Islet precursor cell (in vitro differentiated cells): ENCODE measurements at regions not wholly inside any gene's neighbourhood (a gene's known extent, or its start where the extent isn't known, plus 50 kb on each side); places are given as distances from the start of the nearest gene placed in this dataset.
"Not testable (repeated sequence)": the region's sequence is repeated elsewhere in the genome, so short reads cannot be mapped to it uniquely, and the experiment has no call there.

Experiments
- DNase-seq: peaks from one replicate; pipeline ENCODE4 v3.0.0-alpha.2; 2018

DNA sequence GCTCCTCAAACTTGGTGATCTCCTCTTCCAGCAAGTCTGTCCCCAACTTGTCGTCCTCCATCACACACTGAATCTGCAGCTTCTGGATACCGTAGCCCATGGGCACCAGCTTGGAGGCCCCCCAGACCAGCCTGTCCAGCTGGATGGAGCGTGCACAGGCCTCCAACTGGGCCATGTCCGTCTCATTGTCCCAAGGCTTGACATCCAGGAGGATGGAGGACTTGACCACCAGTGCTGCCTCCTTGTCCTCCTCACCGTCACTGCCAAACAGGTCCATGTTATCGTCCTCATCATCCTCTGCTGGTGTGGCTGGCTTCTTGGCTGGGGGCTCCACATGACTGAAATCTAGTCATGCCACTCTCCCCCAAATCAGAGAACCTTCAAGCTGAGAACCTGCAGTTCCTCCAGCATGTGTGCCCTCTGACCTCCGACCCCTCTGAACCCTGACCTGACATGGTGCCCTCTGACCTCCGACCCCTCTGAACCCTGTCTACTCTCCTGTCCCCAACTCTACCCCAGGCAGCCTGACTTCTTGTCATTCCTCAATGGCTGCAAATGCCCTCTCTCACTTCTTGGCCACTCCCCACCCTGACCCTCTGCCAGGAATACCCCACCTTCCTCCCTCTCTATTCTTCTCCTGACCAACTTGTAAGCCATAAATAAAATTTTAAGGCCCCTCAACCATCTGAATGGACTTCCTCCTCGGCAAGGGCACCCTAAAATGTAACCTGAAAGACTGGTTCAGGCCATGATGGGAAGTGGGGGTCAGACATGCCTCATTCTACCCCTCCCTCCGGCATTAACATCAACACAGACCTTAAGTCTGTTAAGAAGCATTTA is 275.7 kb upstream of the C1orf174 start:
- no peak for DNase-seq

DNA sequence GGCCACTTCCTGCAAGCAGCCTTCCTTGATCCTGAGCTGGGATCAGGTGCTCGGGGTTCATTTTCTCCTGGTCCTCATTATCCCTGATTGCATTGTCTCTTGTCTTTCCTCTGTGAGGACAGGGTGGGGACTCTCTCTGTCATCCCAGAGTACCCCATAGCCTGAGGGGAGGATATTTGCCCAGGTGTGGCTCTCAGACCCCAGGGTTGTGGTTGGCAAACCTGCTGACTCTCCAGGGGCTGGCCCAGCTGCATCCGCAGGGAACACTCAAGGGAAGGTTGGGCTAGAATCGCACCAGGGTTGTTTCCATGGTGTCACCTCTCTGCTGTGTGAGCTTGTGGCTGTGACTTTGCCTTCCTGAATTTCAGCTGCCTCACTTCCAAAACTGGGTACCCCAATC is 276.8 kb upstream of the C1orf174 start:
- peak; percentile 22 for DNase-seq

DNA sequence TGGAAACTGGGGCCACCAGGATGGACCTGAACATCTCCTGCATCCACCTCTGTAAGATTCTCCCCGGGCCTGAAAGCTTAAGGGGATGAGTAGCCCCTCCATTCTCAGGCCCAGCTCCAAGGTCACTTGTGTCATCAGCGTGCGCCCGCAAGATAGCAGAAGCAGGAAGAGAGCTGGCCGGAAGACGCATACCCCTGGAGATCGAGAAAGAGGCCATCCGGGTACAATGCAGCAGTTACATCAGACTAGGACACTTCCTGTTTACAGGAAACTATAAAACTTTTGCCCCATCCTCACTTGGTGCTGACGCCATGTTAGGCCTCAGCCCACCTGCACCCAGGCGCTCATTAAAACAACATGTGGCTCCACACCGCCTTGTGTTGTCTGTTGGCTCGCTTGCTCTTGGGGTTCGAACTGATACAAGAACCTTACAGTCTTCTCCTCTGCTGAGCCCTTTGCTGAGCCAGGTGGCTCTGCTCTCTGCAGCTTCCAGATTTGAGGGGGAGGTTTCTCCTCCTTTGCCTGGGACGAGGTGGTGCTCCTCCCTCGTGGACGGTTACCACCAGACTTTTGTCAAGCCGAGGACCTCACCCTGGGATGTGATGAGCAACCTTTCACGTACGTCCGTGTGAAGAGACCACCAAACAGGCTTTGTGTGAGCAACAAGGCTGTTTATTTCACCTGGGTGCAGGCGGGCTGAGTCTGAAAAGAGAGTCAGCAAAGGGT is 277.5 kb upstream of the C1orf174 start:
- DNase-seq: peak; percentile 40

DNA sequence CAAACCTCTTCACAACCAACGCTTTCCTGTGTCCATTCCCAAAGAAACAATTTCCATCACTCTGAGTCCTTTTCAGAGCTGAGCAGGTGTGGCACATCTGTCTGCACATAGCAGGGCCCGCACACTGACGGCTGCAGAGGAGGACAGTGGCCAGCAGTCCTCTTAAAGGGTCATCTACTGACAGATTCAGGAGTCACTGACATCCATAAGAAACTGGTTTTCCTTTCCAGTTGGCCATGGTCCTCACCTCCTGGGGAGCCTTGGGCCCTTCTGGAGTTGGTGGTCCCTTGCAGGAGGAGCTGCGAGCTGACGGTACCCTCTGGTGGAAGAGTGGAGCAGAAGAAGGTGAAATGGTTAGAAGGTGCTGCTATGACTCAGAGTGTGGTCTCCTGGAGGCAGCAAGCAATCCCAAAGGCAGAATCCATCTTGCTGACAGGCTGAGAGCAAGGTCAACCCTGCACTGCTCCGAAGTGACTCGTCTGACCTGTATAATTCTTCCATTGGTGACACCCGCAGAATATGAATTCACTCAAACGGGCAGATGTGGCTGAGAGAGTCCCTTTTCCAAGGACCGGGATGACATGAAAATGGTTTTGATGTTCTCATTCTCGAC is 278.5 kb upstream of the C1orf174 start:
- peak; percentile 29 for DNase-seq

DNA sequence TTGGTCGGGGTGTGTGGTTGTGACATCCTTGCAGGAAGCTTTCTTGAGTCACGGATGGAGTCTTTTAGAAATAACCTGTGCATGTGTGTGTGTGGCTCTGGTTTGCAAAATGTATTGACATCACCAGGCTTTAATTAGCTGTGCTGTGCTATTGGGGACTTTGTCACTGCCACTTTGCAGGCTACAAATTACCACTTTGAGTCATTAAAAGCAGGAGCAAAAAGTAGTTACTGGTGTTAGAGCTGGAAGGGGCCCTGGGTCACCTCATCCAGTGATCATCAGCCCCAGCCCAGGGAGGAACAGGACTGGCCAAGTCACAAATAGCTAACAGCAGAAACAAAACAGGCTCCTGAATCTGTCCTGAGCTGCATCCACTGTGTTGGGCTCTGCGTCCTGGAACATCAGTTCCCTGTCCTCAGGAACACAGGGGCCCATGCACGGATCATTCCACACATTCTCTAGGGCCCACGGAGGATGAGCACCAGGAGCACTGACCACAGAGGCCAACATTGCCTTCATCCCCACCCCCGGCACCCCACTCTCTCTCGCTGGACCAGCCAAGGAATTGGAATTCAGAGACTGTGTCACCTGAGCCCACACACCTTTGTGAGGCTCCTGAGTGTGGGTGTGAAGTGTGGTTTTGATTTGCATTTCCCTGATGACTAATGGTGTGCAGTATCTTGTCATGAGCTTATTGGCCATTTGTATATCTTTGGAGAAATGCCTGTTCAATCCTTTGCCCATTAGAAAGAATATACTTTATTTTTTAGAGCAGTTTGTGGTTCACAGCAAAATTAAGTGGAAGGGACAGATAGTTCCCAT is 280.1 kb upstream of the C1orf174 start:
- DNase-seq: peak; percentile 29

DNA sequence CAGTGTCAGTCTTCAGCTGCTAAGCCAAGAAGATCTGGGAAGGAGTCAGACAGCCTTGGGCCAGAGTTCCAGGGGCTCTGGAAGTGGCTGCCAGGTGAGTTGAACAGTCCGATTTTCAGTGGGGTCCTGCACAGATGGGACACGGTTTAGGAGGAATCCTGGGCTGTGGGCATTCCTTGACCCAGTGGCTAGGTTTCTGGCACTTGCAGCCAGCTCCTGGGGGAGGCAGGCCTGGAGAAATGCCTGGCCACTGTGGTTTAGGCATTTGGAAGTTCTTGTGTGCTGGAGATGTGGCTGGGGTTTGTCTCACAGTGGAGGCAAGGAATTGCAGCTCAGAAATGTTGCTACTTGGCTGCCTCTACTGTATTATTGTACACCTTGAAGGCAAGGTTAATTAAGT is 286.4 kb upstream of the C1orf174 start:
- DNase-seq: not testable (repeated sequence)

DNA sequence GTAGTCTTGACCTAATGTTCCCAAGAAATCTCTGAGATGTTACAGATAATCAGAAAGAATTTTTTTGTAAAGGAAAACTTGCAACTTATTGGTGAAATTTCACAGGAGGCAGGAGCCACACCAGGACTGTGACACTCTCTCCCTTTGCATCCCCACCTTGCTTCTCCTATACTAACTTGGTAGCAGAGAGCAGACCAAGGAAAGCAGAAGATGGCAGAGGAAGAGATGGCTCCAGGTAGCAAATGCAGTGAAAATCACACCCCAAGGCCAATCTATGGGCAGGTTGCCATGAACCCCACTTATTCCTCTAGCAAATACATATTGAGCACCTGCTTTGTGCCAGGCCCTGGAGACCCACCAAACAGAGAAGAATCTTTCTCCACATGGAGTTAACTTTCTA is 303.4 kb upstream of the C1orf174 start:
- no peak for DNase-seq

DNA sequence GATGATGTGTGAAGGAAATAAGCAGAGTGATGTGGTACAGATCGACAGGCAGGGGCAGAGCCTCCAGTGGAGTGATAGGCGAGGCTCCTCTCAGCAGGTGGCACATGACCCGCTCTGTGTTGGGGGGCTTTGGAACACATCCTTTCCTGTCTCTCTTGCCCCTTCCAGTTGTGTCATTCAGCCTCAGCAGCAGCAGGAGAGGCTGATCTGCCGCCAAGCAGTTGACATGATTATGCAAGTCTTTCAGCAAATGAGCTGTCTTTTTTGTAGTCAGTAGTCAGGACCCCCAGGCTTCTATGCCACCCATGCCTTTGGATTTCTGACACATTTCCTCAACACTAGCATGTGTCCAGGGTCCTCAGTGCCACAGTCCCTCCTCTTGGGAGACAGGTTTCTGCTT is 307.1 kb upstream of the C1orf174 start:
- DNase-seq: no peak

DNA sequence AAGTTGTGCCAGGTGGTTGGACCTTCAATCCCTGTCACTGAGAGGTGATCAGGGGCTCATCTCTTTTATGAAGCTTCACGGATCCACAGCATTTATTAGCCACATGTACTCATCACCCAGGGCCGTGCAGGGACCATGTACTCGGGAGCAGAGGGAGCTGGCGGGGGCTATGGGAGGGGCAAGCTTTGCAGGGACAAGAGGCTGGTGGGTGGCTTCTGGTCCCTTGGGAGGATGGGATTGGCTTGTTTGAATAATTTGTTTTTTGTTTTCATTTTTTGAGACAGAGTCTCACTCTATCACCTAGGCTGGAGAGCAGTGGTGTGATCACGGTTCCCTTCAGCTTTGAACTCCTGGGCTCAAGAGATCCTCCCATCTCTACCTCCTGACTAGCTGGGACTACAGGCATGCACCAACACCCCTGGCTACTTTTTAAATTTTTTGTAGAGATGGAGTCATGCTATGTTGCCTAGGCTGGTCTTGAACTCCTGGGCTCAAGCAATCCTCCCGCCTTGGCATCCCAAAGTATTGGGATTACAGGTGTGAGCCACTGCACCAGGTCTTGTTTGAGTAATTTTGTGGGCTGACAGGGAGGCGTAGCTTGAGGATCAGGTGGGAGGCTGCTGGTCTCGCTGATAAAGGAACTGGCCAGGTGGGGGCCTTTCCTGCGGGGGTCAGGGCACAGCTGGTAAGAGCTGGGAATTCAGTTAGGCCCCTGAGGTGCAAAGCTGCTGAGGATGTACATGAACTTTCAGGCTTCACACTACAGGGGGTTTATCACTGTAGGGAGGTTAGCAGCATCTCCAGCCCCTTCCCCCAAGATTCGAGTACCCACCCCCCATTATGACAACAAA is 308.0 kb upstream of the C1orf174 start:
- no peak for DNase-seq

DNA sequence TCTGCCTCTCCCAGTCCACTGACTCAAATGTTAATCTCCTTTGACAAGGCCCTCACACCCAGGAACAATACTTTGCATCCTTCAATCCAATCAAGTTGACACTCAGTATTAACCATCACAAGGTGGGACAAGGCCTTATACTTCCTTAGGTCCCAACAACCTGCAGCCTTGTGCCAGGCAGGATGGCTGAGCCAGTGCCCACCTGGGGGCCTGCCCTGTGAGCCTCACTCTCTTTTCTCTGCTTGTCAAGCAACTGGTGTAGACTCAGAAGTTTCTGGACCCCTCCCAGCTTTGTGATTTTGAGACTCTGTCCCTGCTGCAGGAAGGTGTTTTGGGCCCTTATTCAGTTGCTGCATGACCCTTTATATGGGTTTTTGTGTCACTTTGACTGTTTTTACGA is 310.0 kb upstream of the C1orf174 start:
- no peak for DNase-seq

DNA sequence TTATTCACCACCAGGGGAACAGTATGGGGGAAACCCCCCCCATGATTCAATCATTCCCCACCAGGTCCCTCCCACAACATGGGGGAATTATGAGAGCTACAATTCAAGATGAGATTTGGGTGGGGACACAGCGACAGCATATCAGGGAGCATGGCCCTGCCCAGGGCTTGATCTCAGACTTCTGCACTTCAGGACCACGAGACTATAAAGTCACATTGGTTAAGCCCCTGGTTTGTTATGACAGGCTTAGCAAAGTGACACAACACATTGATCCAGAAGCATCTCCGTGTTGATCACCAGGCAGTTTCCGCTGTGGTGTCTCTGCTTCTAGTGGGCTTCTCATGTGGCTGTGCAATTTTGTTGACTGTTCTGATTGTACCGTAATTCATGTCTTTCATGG is 312.7 kb upstream of the C1orf174 start:
- DNase-seq: no peak

DNA sequence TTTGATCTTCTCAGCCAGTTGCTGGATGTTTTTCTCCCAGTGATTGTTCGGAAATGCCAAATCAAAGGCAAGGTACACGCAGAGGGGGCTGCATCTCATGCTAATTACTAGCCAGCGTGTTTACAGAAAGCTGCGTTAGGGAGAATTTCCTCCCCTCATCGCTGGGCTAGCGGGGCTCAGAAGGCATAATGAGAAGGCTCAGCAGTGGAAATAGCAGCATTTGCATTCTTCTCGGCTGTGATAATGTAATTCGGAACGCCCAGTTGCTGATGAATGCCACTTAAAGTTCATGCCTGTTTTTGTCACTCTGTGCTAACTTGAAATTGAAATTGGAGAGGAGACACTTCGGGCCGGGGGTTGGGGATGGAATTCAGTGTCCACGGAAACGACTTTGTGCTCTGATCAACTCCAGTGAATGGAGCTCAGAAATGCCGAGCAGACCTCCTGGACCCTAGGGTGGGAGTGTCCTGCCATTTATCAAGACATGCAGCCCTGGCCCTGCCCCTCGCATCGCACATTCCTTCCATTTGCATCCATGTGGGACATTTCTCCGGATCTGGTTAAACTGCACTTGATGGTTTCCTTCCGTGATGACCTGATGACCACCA is 313.4 kb upstream of the C1orf174 start:
- DNase-seq: no peak

DNA sequence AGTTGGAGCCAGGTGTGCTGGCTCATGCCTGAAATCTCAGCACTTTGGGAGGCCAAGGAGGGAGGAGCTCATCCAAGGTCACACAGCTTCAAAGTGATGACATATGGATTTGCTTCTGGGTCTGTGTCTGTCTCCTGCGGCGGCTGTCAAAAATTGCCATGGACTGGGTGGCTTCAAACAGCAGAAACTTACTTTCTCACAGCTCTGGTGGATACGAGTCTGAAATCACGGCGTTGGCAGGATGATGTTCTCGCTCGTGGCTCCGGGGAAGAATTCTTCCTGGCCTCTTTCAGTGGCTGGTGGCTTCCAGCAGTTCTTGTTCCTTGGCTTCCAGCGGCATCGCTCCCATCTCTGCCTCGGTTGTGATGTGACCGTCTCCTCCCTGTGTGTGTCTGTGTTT is 314.8 kb upstream of the C1orf174 start:
- no peak for DNase-seq

DNA sequence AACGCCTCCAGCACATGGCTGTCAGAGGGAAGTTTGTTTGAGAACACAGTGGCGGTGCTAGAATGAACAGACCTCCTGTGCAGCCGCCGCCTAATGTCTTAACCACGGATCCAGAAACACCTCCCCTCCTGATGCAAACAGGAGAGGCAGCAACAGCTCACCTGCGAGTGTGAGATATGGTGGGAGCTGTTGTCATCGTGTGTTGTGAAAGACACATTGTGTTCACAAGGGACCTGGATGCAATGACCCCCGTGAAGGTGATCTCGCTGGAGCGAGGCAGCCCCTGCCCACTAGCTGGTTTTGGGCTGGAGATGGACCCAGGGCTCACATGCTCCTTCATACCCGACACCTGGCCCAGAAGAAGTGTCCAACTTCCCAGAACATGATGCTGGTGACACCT is 315.3 kb upstream of the C1orf174 start:
- DNase-seq: no peak

DNA sequence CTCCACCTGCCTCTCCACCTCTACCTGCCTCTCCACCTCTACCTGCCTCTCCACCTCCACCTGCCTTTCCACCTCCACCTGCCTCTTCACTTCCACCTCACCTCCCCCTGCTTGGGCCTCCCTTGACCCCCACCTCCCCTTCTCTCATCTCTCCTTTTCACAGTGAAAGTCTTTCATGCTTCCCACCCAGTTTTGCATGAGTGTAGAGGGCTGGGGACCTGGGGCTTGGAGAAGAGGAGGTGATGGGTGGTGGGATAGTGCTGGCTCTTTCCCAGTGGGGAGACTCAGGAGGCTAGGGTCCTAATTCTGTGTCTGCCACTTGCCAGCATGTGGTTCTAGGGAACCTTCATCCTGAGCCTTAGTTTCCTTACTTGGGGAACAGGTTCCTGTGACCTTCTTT is 316.2 kb upstream of the C1orf174 start:
- DNase-seq: no peak

DNA sequence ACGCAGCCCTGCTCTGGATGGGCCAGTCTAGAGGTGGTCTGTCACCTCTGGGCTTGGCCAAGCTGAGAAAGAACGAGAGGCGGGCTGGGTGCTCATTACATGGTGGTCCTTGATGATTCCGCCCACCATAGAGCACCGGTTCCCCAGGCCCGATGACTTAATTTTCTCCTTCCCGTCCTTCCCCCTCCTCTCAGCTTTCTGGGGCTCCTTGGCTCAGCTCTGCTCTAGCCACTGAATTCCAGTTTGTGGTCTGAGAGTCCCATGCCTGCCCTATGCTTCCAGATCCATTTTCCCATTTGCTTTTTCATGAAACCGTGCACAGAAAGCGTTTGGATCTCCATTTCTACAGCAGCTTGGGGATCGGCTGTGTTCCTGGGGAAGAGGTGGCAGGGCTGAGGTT is 318.5 kb upstream of the C1orf174 start:
- no peak for DNase-seq

DNA sequence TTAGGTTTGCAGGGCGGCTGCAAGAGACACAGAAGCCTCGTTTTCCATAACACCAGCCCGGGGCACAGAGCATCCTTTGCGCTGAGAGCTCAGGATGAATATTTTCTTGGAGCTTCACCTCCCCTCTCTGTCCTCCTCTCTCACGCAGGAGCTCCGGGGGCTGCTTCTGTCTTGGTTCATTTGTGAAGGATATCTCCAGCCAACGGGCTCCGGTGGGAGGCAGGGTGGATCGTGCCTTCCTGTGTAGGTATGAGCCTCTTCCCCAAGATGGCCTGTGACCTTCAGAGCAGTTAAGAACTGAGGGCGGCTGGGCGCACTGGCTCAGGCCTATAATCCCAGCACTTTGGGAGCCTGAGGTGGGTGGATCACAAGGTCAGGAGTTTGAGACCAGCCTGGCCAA is 319.0 kb upstream of the C1orf174 start:
- no peak for DNase-seq

DNA sequence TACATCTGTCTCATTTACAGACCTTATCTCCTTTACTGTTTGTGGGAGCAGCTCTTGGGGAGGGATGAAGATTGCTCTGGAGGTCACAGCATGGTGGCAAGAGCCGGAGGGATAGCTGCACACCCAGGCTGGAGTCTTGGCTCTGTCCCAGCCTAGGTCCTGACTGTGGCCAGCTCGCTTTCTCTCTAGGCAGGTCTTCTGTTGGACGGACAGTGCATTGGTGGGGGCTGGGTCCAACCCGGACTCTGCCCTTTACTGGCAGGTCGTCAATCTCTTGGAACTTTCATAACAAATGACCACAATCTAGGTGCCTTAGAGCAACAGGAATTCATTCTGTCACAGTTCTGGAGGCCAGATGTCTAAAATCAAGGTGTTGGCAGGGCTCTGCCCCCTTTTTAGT is 319.8 kb upstream of the C1orf174 start:
- DNase-seq: no peak

DNA sequence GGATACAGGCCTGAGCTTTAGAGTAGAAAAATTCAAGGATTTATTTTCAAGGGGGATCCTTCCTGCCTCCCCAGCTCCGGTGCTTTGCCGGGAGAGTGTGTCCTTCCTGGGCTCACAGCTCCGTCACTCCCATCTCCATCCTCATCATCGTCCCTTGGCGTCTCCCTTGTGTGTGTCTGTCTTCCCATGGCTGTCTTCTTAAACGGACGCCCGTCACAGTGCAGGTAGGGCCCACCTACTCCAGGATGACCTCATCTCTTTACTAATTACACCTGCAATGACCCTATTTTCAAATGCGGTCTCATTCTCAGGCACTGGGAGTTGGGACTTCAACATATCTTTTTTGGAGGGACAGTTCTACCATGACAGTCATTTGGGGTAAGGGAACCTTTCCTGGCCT is 320.3 kb upstream of the C1orf174 start:
- no peak for DNase-seq

DNA sequence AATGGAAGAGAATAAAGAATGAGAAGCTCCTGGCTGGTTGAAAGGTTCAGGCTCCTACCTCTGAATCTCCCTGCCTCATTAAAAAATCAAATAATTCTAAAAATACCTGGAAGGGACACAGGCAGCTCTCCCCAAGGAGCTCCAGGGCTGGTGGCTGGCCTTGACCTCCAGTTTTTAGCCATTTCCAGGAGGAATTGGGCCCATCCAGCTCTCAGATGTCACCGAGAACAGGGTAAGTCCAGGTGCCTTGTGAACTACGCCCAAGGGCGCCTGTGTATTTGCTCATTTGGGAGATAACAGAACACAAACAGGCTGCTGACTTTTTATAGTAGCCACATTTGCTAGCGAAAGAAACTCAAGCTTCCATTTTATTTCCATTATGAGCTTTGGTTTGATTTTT is 321.0 kb upstream of the C1orf174 start:
- no peak for DNase-seq

DNA sequence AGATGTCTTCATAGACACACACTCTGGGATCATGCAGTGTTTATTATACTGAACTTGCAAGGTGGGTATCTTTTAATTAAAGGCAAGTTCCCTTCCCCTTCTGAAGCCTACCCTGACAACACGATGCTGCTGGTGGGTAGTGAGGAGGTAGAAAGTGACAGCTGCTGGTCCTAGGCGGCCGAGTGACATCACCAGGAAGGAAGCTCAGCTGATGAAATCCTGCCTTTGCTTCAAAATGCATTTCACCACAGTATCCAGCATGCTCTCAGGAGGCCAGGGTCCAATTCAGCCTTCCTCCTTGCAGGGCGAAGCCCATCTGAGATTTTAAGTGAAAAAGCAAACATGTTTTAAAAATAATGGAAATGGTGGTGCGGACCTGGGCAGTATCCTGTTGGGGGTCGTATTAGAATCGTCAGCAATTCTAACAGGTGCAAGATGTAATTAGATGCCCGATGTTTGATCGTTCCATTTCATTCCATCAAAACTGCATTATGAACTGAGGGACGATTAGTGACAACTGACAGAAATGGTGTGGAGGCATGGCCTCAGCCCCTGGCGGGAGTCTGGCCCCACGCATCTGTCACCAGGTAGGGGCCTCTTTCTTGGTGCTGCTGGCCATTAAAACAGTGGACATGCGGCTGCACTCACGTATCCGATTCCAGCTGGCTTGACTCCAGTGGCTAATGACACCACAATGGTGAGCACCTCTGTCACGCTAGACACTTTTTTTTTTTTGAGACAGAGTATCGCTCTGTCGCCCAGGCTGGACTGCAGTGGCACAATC is 324.8 kb upstream of the C1orf174 start:
- DNase-seq: no peak
